KMS-11 (cell line): ENCODE measurements at regions not wholly inside any gene's neighbourhood (a gene's known extent, or its start where the extent isn't known, plus 50 kb on each side); places are given as distances from the start of the nearest gene placed in this dataset.

Source experiments
- H2AFZ ChIP-seq: fragments of 200-600 bp; sonication (generic); 2 replicates; pipeline ENCODE4 v1.6.1; 2016; ENCODE audit warnings: antibody characterized with exemption, mixed run types, low read depth
- H3K27ac ChIP-seq: fragments of 200-600 bp; sonication (generic); 2 replicates; pipeline ENCODE4 v1.6.1; 2016; ENCODE audit warnings: mild to moderate bottlenecking, mixed run types
- H3K27me3 ChIP-seq: fragments of 200-600 bp; sonication (generic); 2 replicates; pipeline ENCODE4 v1.6.1; 2017; ENCODE audit warnings: mild to moderate bottlenecking, low read depth, mixed run types, moderate library complexity; ENCODE audit not compliant: insufficient read depth
- H3K36me3 ChIP-seq: fragments of 200-600 bp; sonication (generic); 2 replicates; pipeline ENCODE4 v1.6.1; 2017; ENCODE audit warnings: mild to moderate bottlenecking, mixed run types; ENCODE audit not compliant: insufficient read depth
- H3K4me1 ChIP-seq: fragments of 200-600 bp; sonication (generic); 2 replicates; pipeline ENCODE4 v1.6.1; 2016; ENCODE audit warnings: mild to moderate bottlenecking, low read depth, mixed run types; ENCODE audit not compliant: poor library complexity, severe bottlenecking
- H3K4me2 ChIP-seq: fragments of 200-600 bp; sonication (generic); 2 replicates; pipeline ENCODE4 v1.7.0; 2016; ENCODE audit warnings: mild to moderate bottlenecking, mixed run types
- H3K4me3 ChIP-seq: fragments of 200-600 bp; sonication (generic); IDR thresholded peaks from 2 replicates; pipeline ENCODE4 v1.6.1; 2017; ENCODE audit warnings: low read depth, low read length, mixed read lengths; ENCODE audit not compliant: insufficient read depth
- H3K79me2 ChIP-seq: fragments of 200-600 bp; sonication (generic); 2 replicates; pipeline ENCODE4 v1.6.1; 2016; ENCODE audit warnings: low read depth, mixed run types; ENCODE audit not compliant: insufficient read depth
- H3K9ac ChIP-seq: fragments of 200-600 bp; sonication (generic); 2 replicates; pipeline ENCODE4 v1.6.1; 2016; ENCODE audit warnings: mild to moderate bottlenecking, mixed run types
- H4K20me1 ChIP-seq: fragments of 200-600 bp; sonication (generic); 2 replicates; pipeline ENCODE4 v1.6.1; 2016; ENCODE audit warnings: mild to moderate bottlenecking, mixed run types; ENCODE audit not compliant: insufficient read depth
- TF ChIP-seq, protein P1 (sequence below): fragments of 200-600 bp; sonication (generic); conservative IDR thresholded peaks from 2 replicates; pipeline ENCODE4 v1.6.1; 2017; ENCODE audit warnings: low read depth, mild to moderate bottlenecking, antibody characterized with exemption, low read length, moderate library complexity, mixed read lengths

DNA sequence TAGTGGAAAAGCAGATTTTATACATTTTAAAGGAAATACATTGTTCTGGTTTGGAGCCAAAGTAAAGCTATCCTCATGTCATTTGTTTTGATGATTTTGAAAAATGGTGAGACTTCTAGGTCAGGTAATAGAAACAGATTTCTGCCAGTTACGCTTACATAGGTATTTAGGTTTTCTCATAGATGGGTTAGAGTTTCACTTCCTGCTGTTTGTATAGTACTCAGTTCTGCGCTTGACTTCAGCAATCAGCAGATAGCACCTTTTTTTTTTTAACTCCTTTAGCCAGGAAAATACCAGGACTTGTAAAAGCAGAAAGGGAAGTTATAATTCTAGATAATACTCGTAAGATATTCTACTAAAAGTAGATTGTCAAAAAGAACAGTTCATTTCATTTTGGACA is 209.8 kb upstream of the POM121L12 start:
- no peaks in the 10 kb centered on the region for H3K27me3 ChIP-seq
- H3K27ac ChIP-seq: no peak overlapping the region
- 0 out of 2 replicates have a peak overlapping the region, but pooled peaks have one; percentile 3 for H3K4me2 ChIP-seq

DNA sequence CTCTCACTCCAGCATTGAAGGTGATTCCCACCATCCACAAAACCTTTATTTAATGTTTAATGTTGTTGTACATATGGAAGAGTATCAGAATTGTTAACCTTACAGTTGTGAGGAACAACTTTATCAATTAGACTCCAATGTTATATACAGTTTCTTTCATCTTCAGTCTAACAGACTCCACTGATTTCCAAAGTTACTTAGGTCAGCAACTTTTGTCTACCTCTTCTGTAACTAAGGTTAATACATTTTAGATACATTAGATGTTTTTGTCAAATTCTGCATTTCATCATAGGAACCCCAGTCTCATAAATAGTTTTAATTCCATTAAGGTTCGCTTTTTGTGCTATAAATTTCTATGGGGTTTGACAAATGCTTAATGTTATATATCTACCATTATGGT is 223.9 kb upstream of the POM121L12 start:
- Histone ChIP-seq H3K4me3 (no peak overlapping the region), H3K27ac (no peak overlapping the region), H3K79me2 (no peaks in the 10 kb centered on the region)

More for the DNA sequence above, 209.8 kb upstream of the POM121L12 start:
- Histone ChIP-seq H3K9ac (no peak overlapping the region), H3K79me2 (no peaks in the 10 kb centered on the region), H3K4me1 (peaks cover 15% of the 10 kb centered on the region), H3K4me3 (no peak overlapping the region), H2AFZ (no peak overlapping the region), H3K36me3 (no peaks in the 10 kb centered on the region), H4K20me1 (no peaks in the 10 kb centered on the region)
- TF ChIP-seq, protein P1, sequence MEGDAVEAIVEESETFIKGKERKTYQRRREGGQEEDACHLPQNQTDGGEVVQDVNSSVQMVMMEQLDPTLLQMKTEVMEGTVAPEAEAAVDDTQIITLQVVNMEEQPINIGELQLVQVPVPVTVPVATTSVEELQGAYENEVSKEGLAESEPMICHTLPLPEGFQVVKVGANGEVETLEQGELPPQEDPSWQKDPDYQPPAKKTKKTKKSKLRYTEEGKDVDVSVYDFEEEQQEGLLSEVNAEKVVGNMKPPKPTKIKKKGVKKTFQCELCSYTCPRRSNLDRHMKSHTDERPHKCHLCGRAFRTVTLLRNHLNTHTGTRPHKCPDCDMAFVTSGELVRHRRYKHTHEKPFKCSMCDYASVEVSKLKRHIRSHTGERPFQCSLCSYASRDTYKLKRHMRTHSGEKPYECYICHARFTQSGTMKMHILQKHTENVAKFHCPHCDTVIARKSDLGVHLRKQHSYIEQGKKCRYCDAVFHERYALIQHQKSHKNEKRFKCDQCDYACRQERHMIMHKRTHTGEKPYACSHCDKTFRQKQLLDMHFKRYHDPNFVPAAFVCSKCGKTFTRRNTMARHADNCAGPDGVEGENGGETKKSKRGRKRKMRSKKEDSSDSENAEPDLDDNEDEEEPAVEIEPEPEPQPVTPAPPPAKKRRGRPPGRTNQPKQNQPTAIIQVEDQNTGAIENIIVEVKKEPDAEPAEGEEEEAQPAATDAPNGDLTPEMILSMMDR: no peak

DNA sequence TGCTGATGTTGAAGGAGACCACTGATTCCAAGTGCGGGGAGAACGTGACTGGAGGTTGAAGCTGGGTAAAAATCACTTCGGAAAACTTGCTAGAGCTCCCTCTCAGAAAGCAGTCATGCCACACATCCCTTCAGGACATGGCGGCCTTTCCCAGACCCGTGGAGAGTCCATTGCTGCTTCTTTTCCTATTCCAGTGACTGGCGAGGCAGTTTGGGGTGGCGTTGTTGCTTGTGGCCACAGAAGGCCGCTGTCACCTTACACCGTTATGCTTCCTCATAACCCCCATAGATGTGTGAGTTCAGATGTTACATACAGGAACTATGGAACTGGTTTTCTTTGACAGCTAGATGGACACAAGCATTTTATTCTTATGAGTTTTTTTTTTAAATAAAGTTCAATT is 235.6 kb upstream of the POM121L12 start:
- Histone ChIP-seq H3K27me3 (no peaks in the 10 kb centered on the region), H3K9ac (no peak overlapping the region), H3K27ac (no peak overlapping the region), H3K36me3 (no peaks in the 10 kb centered on the region), H3K4me1 (no peaks in the 10 kb centered on the region), H3K4me2 (no peak overlapping the region), H4K20me1 (no peaks in the 10 kb centered on the region), H3K79me2 (no peaks in the 10 kb centered on the region), H2AFZ (no peak overlapping the region), H3K4me3 (no peak overlapping the region)
- TF ChIP-seq, protein P1: no peak

More for the DNA sequence above, 223.9 kb upstream of the POM121L12 start:
- no peaks in the 10 kb centered on the region for H3K36me3 ChIP-seq
- H3K9ac ChIP-seq: no peak overlapping the region
- TF ChIP-seq, protein P1: no peak
- H3K27me3 ChIP-seq: no peaks in the 10 kb centered on the region
- H3K4me2 ChIP-seq: no peak overlapping the region
- no peaks in the 10 kb centered on the region for H4K20me1 ChIP-seq
- H2AFZ ChIP-seq: no peak overlapping the region
- H3K4me1 ChIP-seq: no peaks in the 10 kb centered on the region

DNA sequence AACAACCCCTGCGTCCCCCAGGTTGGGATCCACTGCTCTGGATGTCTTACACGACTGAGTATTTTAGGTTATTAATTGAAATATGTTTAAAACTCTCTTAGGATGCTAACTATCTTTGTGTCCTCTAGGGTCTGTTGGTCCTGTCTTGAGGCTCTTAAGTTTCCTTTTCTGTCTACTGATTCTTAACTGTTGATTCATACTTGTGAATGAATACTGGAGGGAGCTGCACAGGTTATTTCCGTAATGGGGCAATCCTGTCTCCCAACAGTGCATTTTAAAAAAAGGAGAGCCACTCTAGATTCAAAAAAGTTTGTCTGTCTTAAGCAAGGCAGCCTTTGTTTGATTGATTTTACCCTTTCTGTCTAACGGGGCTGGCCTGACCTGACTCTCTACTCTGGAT is 237.6 kb upstream of the POM121L12 start:
- Histone ChIP-seq H3K9ac (no peak overlapping the region), H2AFZ (no peak overlapping the region), H4K20me1 (no peaks in the 10 kb centered on the region), H3K4me1 (no peaks in the 10 kb centered on the region), H3K79me2 (no peaks in the 10 kb centered on the region), H3K27me3 (no peaks in the 10 kb centered on the region), H3K4me3 (no peak overlapping the region), H3K27ac (no peak overlapping the region), H3K36me3 (no peaks in the 10 kb centered on the region), H3K4me2 (no peak overlapping the region)
- TF ChIP-seq, protein P1: no peak
